ENCODE measurements at regions not wholly inside any gene's neighbourhood (a gene's known extent, or its start where the extent isn't known, plus 50 kb on each side); places are given as distances from the start of the nearest gene placed in this dataset.

DNA sequence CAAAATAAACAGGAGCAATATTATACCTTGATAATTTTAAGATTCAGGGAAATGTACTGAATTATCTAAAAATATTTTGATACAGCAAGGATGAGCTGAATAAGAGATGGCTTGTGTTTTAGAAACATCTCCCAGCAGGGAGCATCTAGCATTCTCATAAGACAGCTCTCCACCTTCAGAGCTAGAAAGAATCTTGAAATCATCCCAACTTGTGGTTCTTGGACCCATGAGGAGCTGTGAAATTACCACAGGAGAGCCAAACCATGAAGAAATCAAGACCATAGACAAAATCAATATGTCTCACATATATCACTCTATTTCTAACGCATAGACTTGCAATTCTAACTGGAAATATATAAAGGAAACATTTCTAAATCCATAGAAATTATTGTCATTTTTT, 210.6 kb upstream of the DKK2 start:
- Histone ChIP-seq H3K27me3 (ENCODE audit: insufficient read depth, low read length) (no peaks in the 10 kb centered on the region), H3K14ac (ENCODE audit: low read length) (no peak overlapping the region), H3K23ac (ENCODE audit: low read length) (no peak overlapping the region), H3K18ac (ENCODE audit: low read length) (no peak overlapping the region), H3K4ac (ENCODE audit: low read depth, low read length) (no peak overlapping the region), H2AFZ (ENCODE audit: insufficient read depth, low read length, poor library complexity) (no peak overlapping the region), H3K79me2 (ENCODE audit: control insufficient read depth, insufficient read depth, low read length, poor library complexity) (no peaks in the 10 kb centered on the region), H4K12ac (ENCODE audit: low read depth, low read length) (no peak overlapping the region), H3K36me3 (ENCODE audit: control insufficient read depth in 1 of 2, insufficient read depth in 2 of 2, low read length in 2 of 2) (no peaks in the 10 kb centered on the region), H3K4me3 (ENCODE audit: low read depth, low read length) (no peak overlapping the region), H3K9ac (ENCODE audit: low read length) (no peak overlapping the region), H2BK12ac (ENCODE audit: low read length) (no peak overlapping the region), H3K27ac (ENCODE audit: low read depth, low read length) (no peak overlapping the region), H3K4me2 (ENCODE audit: low read length) (no peak overlapping the region), H4K91ac (ENCODE audit: low read depth, low read length) (no peak overlapping the region), H3K4me1 (ENCODE audit: control insufficient read depth in 1 of 2, insufficient read depth in 2 of 2, low read length in 2 of 2) (no peaks in the 10 kb centered on the region), H3K9me3 (ENCODE audit: insufficient read depth, low read depth, low read length) (no peaks in the 10 kb centered on the region), H2BK120ac (ENCODE audit: insufficient read depth, low read length, poor library complexity) (no peak overlapping the region), H2AK5ac (ENCODE audit: low read length) (no peak overlapping the region), H2BK5ac (ENCODE audit: low read depth, low read length, poor library complexity) (no peak overlapping the region), H3K79me1 (ENCODE audit: low read length) (no peaks in the 10 kb centered on the region), H4K8ac (ENCODE audit: low read depth, low read length) (no peak overlapping the region)
- DNase-seq = no peak
- no CpG with 5 or more reads among the region's 1 CpG for WGBS (ENCODE audit: extremely low coverage, insufficient coverage, insufficient read length)

DNA sequence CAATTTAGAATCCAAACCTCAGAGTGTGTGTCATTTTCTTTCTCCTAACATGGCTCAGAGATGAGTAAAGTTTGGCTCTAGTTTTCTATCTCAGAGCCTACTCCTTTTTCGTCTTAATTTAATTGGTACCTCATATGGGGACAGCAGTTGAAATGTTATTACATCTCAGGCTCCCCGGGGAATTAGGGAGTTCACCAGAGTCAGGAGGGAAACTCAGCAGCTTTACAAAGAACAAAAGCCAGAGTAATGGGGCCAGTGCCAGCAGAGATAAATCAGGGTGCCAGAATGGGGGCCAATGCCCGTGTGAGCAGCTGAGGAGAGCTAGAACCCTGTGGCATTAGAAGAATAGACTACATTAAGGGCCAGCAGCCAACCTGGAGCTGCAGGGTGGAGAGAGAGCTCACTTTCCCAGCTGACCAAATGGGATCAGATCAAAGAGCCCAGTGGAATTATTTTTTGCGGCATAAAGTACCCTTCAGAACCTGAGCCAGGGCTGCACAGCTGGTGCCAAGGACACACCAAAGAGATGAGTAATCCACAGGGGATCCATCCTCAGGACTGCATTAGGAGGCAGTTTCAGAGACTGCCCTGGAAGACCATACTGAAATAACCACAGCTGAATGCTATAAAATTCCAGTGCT, 207.1 kb upstream of the DKK2 start:
- Histone ChIP-seq H3K79me1 (ENCODE audit: low read length) (no peaks in the 10 kb centered on the region), H2AFZ (ENCODE audit: insufficient read depth, low read length, poor library complexity) (no peak overlapping the region), H3K14ac (ENCODE audit: low read length) (no peak overlapping the region), H3K4ac (ENCODE audit: low read depth, low read length) (no peak overlapping the region), H3K79me2 (ENCODE audit: control insufficient read depth, insufficient read depth, low read length, poor library complexity) (no peaks in the 10 kb centered on the region), H3K27ac (ENCODE audit: low read depth, low read length) (no peak overlapping the region), H2BK120ac (ENCODE audit: insufficient read depth, low read length, poor library complexity) (no peak overlapping the region), H3K4me2 (ENCODE audit: low read length) (no peak overlapping the region), H3K36me3 (ENCODE audit: control insufficient read depth in 1 of 2, insufficient read depth in 2 of 2, low read length in 2 of 2) (no peaks in the 10 kb centered on the region), H3K4me1 (ENCODE audit: control insufficient read depth in 1 of 2, insufficient read depth in 2 of 2, low read length in 2 of 2) (no peaks in the 10 kb centered on the region), H3K9ac (ENCODE audit: low read length) (no peak overlapping the region), H2AK5ac (ENCODE audit: low read length) (no peak overlapping the region), H4K8ac (ENCODE audit: low read depth, low read length) (no peak overlapping the region), H2BK5ac (ENCODE audit: low read depth, low read length, poor library complexity) (no peak overlapping the region), H3K23ac (ENCODE audit: low read length) (no peak overlapping the region), H4K12ac (ENCODE audit: low read depth, low read length) (no peak overlapping the region), H2BK12ac (ENCODE audit: low read length) (peak overlapping the region; percentile 49), H4K91ac (ENCODE audit: low read depth, low read length) (no peak overlapping the region), H3K9me3 (ENCODE audit: insufficient read depth, low read depth, low read length) (no peaks in the 10 kb centered on the region), H3K18ac (ENCODE audit: low read length) (no peak overlapping the region), H3K4me3 (ENCODE audit: low read depth, low read length) (no peak overlapping the region), H3K27me3 (ENCODE audit: insufficient read depth, low read length) (no peaks in the 10 kb centered on the region)
- no CpG with 5 or more reads among the region's 4 CpGs for WGBS (ENCODE audit: extremely low coverage, insufficient coverage, insufficient read length)
- no peak for DNase-seq

DNA sequence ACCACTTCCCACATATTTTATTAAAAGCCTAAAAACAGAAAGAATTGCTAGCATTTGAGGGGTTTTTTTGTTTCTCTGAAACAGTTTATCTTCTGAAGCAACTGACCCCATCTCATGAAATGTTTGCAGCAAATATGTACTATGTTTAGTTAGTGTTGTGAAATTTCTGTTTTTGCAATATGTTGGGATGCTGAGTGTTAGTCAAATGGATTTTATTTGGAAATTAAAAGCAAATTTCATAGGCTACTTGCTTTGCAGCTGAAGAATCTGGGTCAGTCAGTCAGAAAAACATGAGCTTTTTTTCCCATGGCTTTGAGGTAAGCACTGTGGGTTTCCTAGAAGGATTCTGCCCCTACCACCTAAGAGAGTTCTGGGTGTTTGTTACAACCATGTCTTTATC, 184.9 kb upstream of the DKK2 start:
- no peaks in the 10 kb centered on the region for H3K36me3 ChIP-seq (ENCODE audit: control insufficient read depth in 1 of 2, insufficient read depth in 2 of 2, low read length in 2 of 2)
- H4K91ac ChIP-seq (ENCODE audit: low read depth, low read length) = no peak overlapping the region
- no peak overlapping the region for H4K8ac ChIP-seq (ENCODE audit: low read depth, low read length)
- H3K4me1 ChIP-seq (ENCODE audit: control insufficient read depth in 1 of 2, insufficient read depth in 2 of 2, low read length in 2 of 2) = peaks cover 0 to 3% of the 10 kb centered on the region in 2 experiments
- no peaks in the 10 kb centered on the region for H3K27me3 ChIP-seq (ENCODE audit: insufficient read depth, low read length)
- no peaks in the 10 kb centered on the region for H3K9me3 ChIP-seq (ENCODE audit: insufficient read depth, low read depth, low read length)
- H3K18ac ChIP-seq (ENCODE audit: low read length) = no peak overlapping the region
- no peak overlapping the region for H2BK12ac ChIP-seq (ENCODE audit: low read length)
- no peak overlapping the region for H3K4me2 ChIP-seq (ENCODE audit: low read length)
- no peak overlapping the region for H2AK5ac ChIP-seq (ENCODE audit: low read length)
- no peaks in the 10 kb centered on the region for H3K79me1 ChIP-seq (ENCODE audit: low read length)
- no peak for DNase-seq
- no peak overlapping the region for H3K27ac ChIP-seq (ENCODE audit: low read depth, low read length)
- no peak overlapping the region for H2BK5ac ChIP-seq (ENCODE audit: low read depth, low read length, poor library complexity)
- no peak overlapping the region for H3K23ac ChIP-seq (ENCODE audit: low read length)
- H3K4ac ChIP-seq (ENCODE audit: low read depth, low read length) = no peak overlapping the region
- H3K79me2 ChIP-seq (ENCODE audit: control insufficient read depth, insufficient read depth, low read length, poor library complexity) = no peaks in the 10 kb centered on the region
- no peak overlapping the region for H2AFZ ChIP-seq (ENCODE audit: insufficient read depth, low read length, poor library complexity)
- H3K14ac ChIP-seq (ENCODE audit: low read length) = no peak overlapping the region
- H3K9ac ChIP-seq (ENCODE audit: low read length) = no peak overlapping the region
- H4K12ac ChIP-seq (ENCODE audit: low read depth, low read length) = no peak overlapping the region
- no peak overlapping the region for H3K4me3 ChIP-seq (ENCODE audit: low read depth, low read length)
- H2BK120ac ChIP-seq (ENCODE audit: insufficient read depth, low read length, poor library complexity) = no peak overlapping the region

DNA sequence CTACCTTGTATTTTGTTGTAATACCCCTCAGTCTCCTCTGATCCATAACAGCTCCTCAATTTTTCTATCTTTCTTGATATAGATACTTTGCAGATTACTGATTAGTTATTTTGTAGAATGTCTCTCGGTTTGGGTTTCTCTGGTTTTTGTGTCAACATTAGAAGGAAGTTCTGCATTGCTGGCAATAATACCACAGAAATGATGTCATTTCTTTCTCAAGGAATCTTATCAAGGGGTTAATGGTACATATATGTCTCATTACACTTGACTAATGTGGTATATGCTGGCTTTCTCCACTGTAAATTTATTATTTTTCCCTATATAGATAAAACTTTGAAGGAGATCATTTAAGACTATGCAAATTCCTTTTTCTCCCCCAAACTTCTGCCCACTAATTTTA, 183.6 kb upstream of the DKK2 start:
- H3K4me2 ChIP-seq (ENCODE audit: low read length) = no peak overlapping the region
- no peak overlapping the region for H3K4me3 ChIP-seq (ENCODE audit: low read depth, low read length)
- no peak overlapping the region for H4K8ac ChIP-seq (ENCODE audit: low read depth, low read length)
- peaks cover 0 to 3% of the 10 kb centered on the region in 2 experiments for H3K4me1 ChIP-seq (ENCODE audit: control insufficient read depth in 1 of 2, insufficient read depth in 2 of 2, low read length in 2 of 2)
- no peak overlapping the region for H4K12ac ChIP-seq (ENCODE audit: low read depth, low read length)
- no peaks in the 10 kb centered on the region for H3K9me3 ChIP-seq (ENCODE audit: insufficient read depth, low read depth, low read length)
- no peak overlapping the region for H4K91ac ChIP-seq (ENCODE audit: low read depth, low read length)
- H3K36me3 ChIP-seq (ENCODE audit: control insufficient read depth in 1 of 2, insufficient read depth in 2 of 2, low read length in 2 of 2) = no peaks in the 10 kb centered on the region
- H3K23ac ChIP-seq (ENCODE audit: low read length) = no peak overlapping the region
- H3K27ac ChIP-seq (ENCODE audit: low read depth, low read length) = no peak overlapping the region
- H2BK5ac ChIP-seq (ENCODE audit: low read depth, low read length, poor library complexity) = no peak overlapping the region
- no peak overlapping the region for H3K9ac ChIP-seq (ENCODE audit: low read length)
- H2BK12ac ChIP-seq (ENCODE audit: low read length) = no peak overlapping the region
- H3K18ac ChIP-seq (ENCODE audit: low read length) = no peak overlapping the region
- H2BK120ac ChIP-seq (ENCODE audit: insufficient read depth, low read length, poor library complexity) = no peak overlapping the region
- H2AK5ac ChIP-seq (ENCODE audit: low read length) = no peak overlapping the region
- H3K14ac ChIP-seq (ENCODE audit: low read length) = no peak overlapping the region
- WGBS (ENCODE audit: extremely low coverage, insufficient coverage, insufficient read length) = no CpG with 5 or more reads among the region's 1 CpG
- no peak overlapping the region for H2AFZ ChIP-seq (ENCODE audit: insufficient read depth, low read length, poor library complexity)
- no peak for DNase-seq
- no peaks in the 10 kb centered on the region for H3K79me1 ChIP-seq (ENCODE audit: low read length)
- no peaks in the 10 kb centered on the region for H3K27me3 ChIP-seq (ENCODE audit: insufficient read depth, low read length)
- no peaks in the 10 kb centered on the region for H3K79me2 ChIP-seq (ENCODE audit: control insufficient read depth, insufficient read depth, low read length, poor library complexity)
- H3K4ac ChIP-seq (ENCODE audit: low read depth, low read length) = no peak overlapping the region
